Inferior parietal cortex (tissue), 1 donor: ENCODE measurements at regions not wholly inside any gene's neighbourhood (a gene's known extent, or its start where the extent isn't known, plus 50 kb on each side); places are given as distances from the start of the nearest gene placed in this dataset.
A peak's percentile ranks its signal among the peaks of the same experiment; 100 is the strongest.

Experiments used
- DNase-seq: peaks from one replicate; pipeline ENCODE4 v3.0.0-alpha.2; 2016; ENCODE audit errors: extremely low spot score

DNA sequence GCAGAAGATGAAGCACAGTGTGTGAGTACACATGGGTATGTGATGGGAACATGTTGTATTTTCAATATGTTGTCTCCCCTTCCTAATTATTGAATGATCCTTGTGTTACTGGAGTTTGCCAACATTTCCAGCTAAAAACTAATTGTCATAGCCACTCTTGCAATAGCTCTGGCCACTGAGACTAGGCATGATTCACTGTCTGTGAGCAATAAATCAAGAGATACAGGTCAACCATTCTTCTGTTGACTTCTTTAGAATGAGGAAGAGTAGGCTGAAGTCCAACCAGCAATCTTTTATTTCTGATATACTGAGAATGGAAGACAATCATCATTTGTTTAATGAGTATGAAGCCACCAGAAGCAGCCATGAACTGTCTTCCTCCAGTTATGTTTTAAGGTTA is 413.9 kb downstream of the SLITRK5 start:
- no peak for DNase-seq

DNA sequence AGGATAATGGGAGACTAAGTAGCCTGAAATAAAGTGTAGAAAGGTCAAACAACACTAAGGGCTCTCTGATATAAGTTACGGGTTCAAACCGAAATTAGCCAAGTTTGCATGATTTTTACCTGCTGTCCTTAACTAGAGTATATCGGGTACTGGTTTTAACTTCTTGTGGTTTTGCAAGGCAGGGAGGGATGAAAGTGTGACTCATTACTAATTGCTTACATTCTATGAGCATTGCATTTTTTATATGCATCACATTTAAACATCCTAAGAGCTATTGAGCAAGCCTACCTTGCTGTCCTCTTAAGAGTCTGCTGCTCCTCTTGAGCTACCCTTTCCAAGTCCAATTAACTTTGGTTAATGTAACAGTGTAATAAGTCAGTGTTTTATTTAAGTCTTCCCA is 415.4 kb downstream of the SLITRK5 start:
- DNase-seq = no peak

DNA sequence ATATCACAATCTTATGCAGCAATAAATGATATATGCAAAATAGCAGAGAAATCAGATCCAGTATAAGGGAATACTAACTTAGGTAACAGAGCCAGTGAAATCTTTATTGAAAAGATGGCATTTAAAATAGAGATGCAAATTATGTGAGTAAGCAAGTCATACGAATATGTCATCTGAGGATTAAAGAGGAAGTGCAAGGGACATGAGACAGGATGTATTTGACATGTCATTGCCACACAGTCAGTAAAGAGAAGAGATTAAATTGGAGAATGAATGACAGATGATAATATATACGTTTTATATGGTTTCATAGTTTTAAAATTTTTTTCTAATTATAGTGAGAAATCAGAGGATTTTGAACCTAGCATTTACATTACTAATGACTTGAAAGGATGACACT is 426.4 kb downstream of the SLITRK5 start:
- DNase-seq = no peak

DNA sequence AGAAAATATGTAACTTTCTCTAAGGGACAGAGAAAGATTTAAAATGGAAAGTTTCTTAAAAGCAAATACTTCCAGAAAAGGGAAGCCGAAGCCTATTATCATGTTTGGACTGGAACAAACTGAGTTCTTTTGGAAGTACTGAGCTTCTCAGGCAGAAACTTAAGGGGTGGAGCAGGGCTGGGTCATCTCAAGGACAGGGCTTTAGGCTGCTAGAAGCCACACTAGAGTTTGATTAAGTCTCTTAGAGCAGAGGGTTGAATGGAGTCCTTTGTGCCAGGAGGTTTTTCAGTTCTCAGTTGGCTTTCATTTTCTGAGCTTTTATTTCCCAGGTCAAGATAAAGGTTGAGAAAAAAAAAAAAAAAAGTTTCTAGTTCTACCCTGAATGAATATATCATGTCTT is 432.7 kb downstream of the SLITRK5 start:
- no peak for DNase-seq

- no peak for DNase-seq
Measured at GRCh38 chr13:88104576-88104975, 433.4 kb downstream of the SLITRK5 start.

DNA sequence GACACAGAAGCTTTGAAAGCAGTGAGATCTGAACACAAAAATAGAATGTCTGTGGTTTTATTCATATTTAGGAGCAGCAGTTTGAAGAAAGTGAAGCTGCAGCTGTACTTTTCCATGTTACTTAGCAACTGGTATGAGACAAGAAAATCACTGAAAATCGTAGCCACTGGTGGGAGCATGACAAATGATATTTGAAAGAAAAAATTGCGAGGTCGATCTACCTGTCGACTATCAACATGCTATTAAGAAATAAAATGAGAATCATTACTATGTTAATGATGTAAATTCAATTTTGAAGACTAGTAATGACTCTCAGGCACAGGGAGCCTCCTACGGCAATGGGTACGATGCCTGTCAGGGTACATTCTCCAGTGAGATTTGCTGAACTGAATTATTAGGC is 436.4 kb downstream of the SLITRK5 start:
- DNase-seq = peak; percentile 56

GRCh38 chr13:88112526-88112925 is 441.4 kb downstream of the SLITRK5 start:
- no peak for DNase-seq

DNA sequence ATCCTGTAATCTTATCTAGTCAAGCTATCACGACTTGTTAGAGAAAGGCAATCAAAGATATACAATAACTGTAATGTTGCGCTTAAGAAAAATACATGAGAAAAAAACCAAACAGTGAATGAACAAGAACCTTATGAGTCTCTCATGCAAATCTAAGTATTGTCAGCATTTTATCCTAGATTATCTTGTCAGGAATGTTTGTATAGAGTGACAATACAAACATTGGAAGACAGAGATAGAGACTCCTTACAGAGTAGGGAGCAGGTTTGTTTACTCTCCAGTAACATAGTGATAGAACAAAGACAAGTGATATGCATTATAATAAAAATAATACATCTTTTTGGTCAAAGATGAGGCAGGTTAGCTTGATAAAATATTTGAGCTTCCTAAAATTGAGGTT is 444.8 kb downstream of the SLITRK5 start:
- no peak for DNase-seq

GRCh38 chr13:88118952-88119351 is 447.8 kb downstream of the SLITRK5 start:
- DNase-seq = no peak

GRCh38 chr13:88124142-88124541 is 453.0 kb downstream of the SLITRK5 start:
- no peak for DNase-seq

GRCh38 chr13:88125055-88125454 is 453.9 kb downstream of the SLITRK5 start:
- DNase-seq = no peak

- no peak for DNase-seq
Measured at GRCh38 chr13:88136098-88136790, 465.1 kb downstream of the SLITRK5 start.

DNA sequence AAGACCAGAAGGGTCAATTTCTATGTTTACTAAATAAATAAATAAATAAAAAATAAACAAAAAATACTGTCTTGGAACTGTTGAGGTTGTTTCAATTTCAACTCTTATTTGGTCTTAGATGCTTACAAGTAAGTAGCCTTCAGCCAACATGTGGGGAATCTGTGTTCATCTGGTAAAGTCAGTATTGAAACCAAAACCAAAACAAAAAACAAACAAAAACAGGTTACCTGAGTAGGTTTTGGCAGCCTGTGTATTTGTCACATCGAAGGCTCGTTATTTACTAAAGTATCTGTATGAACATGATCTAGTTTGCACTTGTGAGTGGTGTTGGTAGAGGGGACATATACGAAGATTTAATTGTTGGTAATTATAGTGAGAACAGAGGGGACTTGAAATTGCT is 471.5 kb downstream of the SLITRK5 start:
- no peak for DNase-seq

DNA sequence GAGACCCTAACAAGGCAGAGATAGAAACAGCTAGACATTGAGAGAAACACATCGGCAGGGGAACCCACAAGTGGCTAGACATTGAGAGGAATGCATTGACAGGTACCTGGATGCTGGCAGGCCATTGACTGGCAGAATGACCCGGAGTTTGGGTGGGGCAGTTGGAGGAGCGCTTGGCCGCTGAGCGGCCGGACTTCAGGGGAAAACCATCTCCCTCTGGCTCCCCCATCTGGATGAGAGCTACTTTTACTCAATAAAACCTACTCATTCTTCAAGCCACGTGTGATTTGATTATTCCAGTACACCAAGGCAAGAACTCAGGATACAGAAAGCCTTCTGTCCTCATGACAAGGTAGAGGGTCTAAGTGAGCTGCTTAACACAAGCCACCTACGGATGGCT is 473.4 kb downstream of the SLITRK5 start:
- DNase-seq = no peak

DNA sequence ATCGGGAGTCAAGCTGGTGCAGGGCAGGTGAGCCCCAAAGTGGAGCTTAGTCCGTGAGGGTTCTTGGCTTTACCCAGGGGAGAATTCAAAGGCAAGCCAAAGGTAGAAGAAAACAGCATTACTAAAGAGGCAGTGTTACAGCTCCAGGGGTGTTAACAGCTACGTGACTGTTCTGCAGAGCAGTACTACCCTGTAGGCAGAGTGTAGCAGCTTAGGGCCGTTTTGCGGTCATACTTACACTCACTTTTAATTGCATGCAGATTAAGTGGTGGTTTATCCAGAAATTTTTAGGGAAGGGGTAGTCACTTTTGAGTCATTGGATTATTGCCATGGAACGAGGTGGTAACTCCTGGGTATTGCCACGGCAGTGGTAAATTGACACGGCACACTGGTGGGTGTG is 482.2 kb downstream of the SLITRK5 start:
- no peak for DNase-seq

- no peak for DNase-seq
Measured at GRCh38 chr13:88154001-88154400, 482.8 kb downstream of the SLITRK5 start.

GRCh38 chr13:88162076-88162702 is 491.0 kb downstream of the SLITRK5 start:
- DNase-seq = no peak

- DNase-seq = no peak
Measured at GRCh38 chr13:88176231-88176630, 505.1 kb downstream of the SLITRK5 start.

GRCh38 chr13:88183440-88183839 is 512.3 kb downstream of the SLITRK5 start:
- no peak for DNase-seq

- no peak for DNase-seq
Measured at GRCh38 chr13:88188986-88189385, 517.8 kb downstream of the SLITRK5 start.

- peak; percentile 38 for DNase-seq
Measured at GRCh38 chr13:88189728-88190127, 518.6 kb downstream of the SLITRK5 start.

- DNase-seq = no peak
Measured at GRCh38 chr13:88196106-88196505, 524.9 kb downstream of the SLITRK5 start.

DNA sequence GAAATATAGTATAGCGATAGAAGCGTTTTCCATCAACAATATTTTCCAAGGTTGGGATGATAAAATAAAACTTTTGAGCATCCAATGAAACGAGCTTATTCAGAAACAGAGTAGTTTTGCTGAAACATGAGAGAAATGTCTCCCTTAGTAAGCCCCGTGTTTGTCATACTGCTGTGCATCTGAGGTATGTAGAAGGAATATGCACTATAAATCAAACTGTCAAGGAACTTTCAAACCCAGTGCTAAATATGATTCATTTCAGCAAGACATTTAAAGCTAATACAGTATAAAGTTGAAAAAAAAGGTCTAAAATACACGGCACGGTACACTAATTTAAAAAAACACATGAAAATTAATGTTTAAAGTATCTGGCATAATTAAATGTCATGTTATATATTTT is 546.2 kb downstream of the SLITRK5 start:
- DNase-seq = no peak

DNA sequence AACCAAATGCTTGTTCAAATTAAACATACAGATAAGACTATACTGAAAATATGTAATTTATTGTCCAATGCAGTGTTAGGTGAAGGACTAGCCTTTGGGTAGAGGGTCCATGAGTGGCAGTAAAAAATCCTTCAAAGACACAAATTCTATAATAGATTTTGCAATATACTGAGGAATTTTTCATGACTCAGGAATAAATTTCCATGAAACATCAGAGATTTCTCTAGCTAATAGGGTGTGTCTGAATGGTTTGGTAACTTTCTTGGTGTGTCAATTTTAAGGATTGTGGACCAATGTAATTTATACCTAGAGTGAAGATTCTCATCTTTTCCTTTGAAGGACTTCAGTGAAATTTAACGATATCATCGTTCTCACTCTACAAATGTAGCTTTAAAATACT is 546.7 kb downstream of the SLITRK5 start:
- no peak for DNase-seq
